H9 (cell line): ENCODE measurements at regions not wholly inside any gene's neighbourhood (a gene's known extent, or its start where the extent isn't known, plus 50 kb on each side); places are given as distances from the start of the nearest gene placed in this dataset.

Experiments used
- DNase-seq: peaks from one replicate; pipeline ENCODE4 v3.0.0-alpha.2; 2017
- H2AFZ ChIP-seq: one replicate; pipeline ENCODE4 v1.6.1; 2013; ENCODE audit warnings: mild to moderate bottlenecking, low read length, control low read depth, moderate library complexity
- H2AK5ac ChIP-seq: 2 replicates; pipeline ENCODE4 v1.6.1; 2013; ENCODE audit warnings: low read length, control low read depth, mixed read lengths; ENCODE audit not compliant: insufficient read length
- H2BK120ac ChIP-seq: one replicate; pipeline ENCODE4 v1.6.1; 2013; ENCODE audit warnings: low read depth, mild to moderate bottlenecking, low read length, control low read depth, inconsistent platforms; ENCODE audit not compliant: poor library complexity, severe bottlenecking
- H2BK12ac ChIP-seq: 2 replicates; pipeline ENCODE4 v1.6.1; 2013; ENCODE audit warnings: low read length, control low read depth, mixed read lengths, low read depth; ENCODE audit not compliant: insufficient read length
- H2BK15ac ChIP-seq: 2 replicates; pipeline ENCODE4 v1.6.1; 2013; ENCODE audit warnings: low read depth, low read length, control low read depth
- H2BK20ac ChIP-seq: one replicate; pipeline ENCODE4 v1.6.1; 2013; ENCODE audit warnings: low read depth, mild to moderate bottlenecking, low read length, control low read depth, inconsistent platforms; ENCODE audit not compliant: poor library complexity, severe bottlenecking
- H2BK5ac ChIP-seq: 2 replicates; pipeline ENCODE4 v1.6.1; 2013; ENCODE audit warnings: low read length, control low read depth, mixed read lengths; ENCODE audit not compliant: insufficient read length
- H3K14ac ChIP-seq: 2 replicates; pipeline ENCODE4 v1.6.1; 2013; ENCODE audit warnings: low read length, control low read depth; ENCODE audit not compliant: insufficient read depth
- H3K18ac ChIP-seq: 2 replicates; pipeline ENCODE4 v1.6.1; 2013; ENCODE audit warnings: low read depth, mild to moderate bottlenecking, mixed read lengths, low read length, control low read depth; ENCODE audit not compliant: insufficient read length
- H3K23ac ChIP-seq: 2 replicates; pipeline ENCODE4 v1.6.1; 2013; ENCODE audit warnings: low read length, control low read depth, mixed read lengths, low read depth; ENCODE audit not compliant: insufficient read length
- H3K23me2 ChIP-seq: 2 replicates; pipeline ENCODE4 v1.6.1; 2013; ENCODE audit warnings: low read depth, mild to moderate bottlenecking, mixed read lengths, low read length, control low read depth; ENCODE audit not compliant: insufficient read length, poor library complexity, severe bottlenecking
- H3K27ac ChIP-seq: 2 replicates; pipeline ENCODE4 v1.5.1; 2013; ENCODE audit warnings: low read length, control low read depth, mixed read lengths, low read depth; ENCODE audit not compliant: insufficient read length
- H3K27me3 ChIP-seq: 2 replicates; pipeline ENCODE4 v1.6.1; 2013; ENCODE audit warnings: low read length, control low read depth, inconsistent platforms; ENCODE audit not compliant: insufficient read depth
- H3K4ac ChIP-seq: 2 replicates; pipeline ENCODE4 v1.6.1; 2013; ENCODE audit warnings: low read depth, mild to moderate bottlenecking, control low read depth, inconsistent platforms, low read length, moderate library complexity
- H3K4me1 ChIP-seq: 2 replicates; pipeline ENCODE4 v1.6.1; 2013; ENCODE audit warnings: low read length, control low read depth, inconsistent platforms; ENCODE audit not compliant: insufficient read depth
- H3K4me2 ChIP-seq: 2 replicates; pipeline ENCODE4 v1.6.1; 2013; ENCODE audit warnings: low read length, control low read depth, mixed read lengths; ENCODE audit not compliant: insufficient read length, insufficient read depth
- H3K56ac ChIP-seq: 2 replicates; pipeline ENCODE4 v1.6.1; 2013; ENCODE audit warnings: low read depth, mild to moderate bottlenecking, mixed read lengths, low read length, control low read depth; ENCODE audit not compliant: insufficient read length
- H3K79me1 ChIP-seq: 2 replicates; pipeline ENCODE4 v1.6.1; 2013; ENCODE audit warnings: low read depth, mild to moderate bottlenecking, moderate library complexity, low read length, control low read depth, inconsistent platforms; ENCODE audit not compliant: insufficient read depth, poor library complexity, severe bottlenecking
- H3K79me2 ChIP-seq: 2 replicates; pipeline ENCODE4 v1.6.1; 2013; ENCODE audit warnings: low read length, control low read depth, inconsistent platforms; ENCODE audit not compliant: insufficient read depth
- H3K9ac ChIP-seq: 2 replicates; pipeline ENCODE4 v1.6.1; 2013; ENCODE audit warnings: low read length, control low read depth, mixed read lengths; ENCODE audit not compliant: insufficient read length; ENCODE audit errors: extremely low read depth
- H3K9me3 ChIP-seq: one replicate; pipeline ENCODE4 v1.6.1; 2013; ENCODE audit warnings: low read depth, low read length, inconsistent platforms; ENCODE audit not compliant: control insufficient read depth
- H3T11ph ChIP-seq: one replicate; pipeline ENCODE4 v1.6.1; 2013; ENCODE audit warnings: mild to moderate bottlenecking, low read length, control low read depth, inconsistent platforms
- H4K20me1 ChIP-seq: one replicate; pipeline ENCODE4 v1.6.1; 2013; ENCODE audit not compliant: control insufficient read depth, insufficient read length, insufficient read depth
- H4K5ac ChIP-seq: 2 replicates; pipeline ENCODE4 v1.6.1; 2013; ENCODE audit warnings: low read depth, mild to moderate bottlenecking, mixed read lengths, low read length, control low read depth; ENCODE audit not compliant: insufficient read length
- H4K8ac ChIP-seq: replicated peaks from 2 replicates; pipeline ENCODE4 v1.6.1; 2013; ENCODE audit warnings: low read length, control low read depth, mixed read lengths, low read depth; ENCODE audit not compliant: insufficient read length
- H4K91ac ChIP-seq: 2 replicates; pipeline ENCODE4 v1.6.1; 2013; ENCODE audit warnings: low read depth, mild to moderate bottlenecking, moderate library complexity, mixed read lengths, low read length, control low read depth; ENCODE audit not compliant: insufficient read length
- H3K27ac Mint-ChIP-seq, 3 experiments: 2 replicates in 2 of 3; 3 replicates in 1 of 3; pipeline ENCODE4 v1.8.0; 2020 to 2021; ENCODE audit warnings: mixed read lengths in 3 of 3, mild to moderate bottlenecking in 1 of 3, moderate library complexity in 1 of 3
- H3K27me3 Mint-ChIP-seq: 2 replicates; pipeline ENCODE4 v1.8.0; 2021; ENCODE audit warnings: low read depth, mild to moderate bottlenecking, moderate library complexity, mixed read lengths
- H3K36me3 Mint-ChIP-seq, 3 experiments: 2 replicates in 2 of 3; 3 replicates in 1 of 3; pipeline ENCODE4 v1.8.0; 2020 to 2021; ENCODE audit warnings: low read depth in 3 of 3, mixed read lengths in 3 of 3; ENCODE audit not compliant: insufficient read depth in 1 of 3
- H3K4me1 Mint-ChIP-seq, 2 experiments: 2 replicates each; pipeline ENCODE4 v1.8.0; 2020; ENCODE audit warnings: mixed read lengths in 2 of 2
- H3K4me3 Mint-ChIP-seq, 2 experiments: 2 replicates in 1 of 2; 3 replicates in 1 of 2; pipeline ENCODE4 v1.8.0; 2020 to 2021; ENCODE audit warnings: mild to moderate bottlenecking in 2 of 2, mixed read lengths in 2 of 2, moderate library complexity in 1 of 2
- H3K9me3 Mint-ChIP-seq, 2 experiments: 2 replicates in 1 of 2; 3 replicates in 1 of 2; pipeline ENCODE4 v1.8.0; 2020; ENCODE audit warnings: mild to moderate bottlenecking in 2 of 2, mixed read lengths in 2 of 2, moderate library complexity in 1 of 2
- WGBS: extraction: QIAGEN DNeasy Blood & Tissue Kit; methylation state at CpG from one replicate; pipeline ENCODE4 v1.1.7; 2013; ENCODE audit warnings: missing lambda C conversion rate, low lambda C conversion rate, mixed read lengths; ENCODE audit not compliant: insufficient read length; ENCODE audit errors: extremely low coverage; 5-methylcytosine and 5-hydroxymethylcytosine counted together
- TF ChIP-seq, protein P1 (sequence below): fragments of 200-600 bp; sonication (generic); conservative IDR thresholded peaks from 3 replicates; pipeline ENCODE4 v1.8.0; 2021; ENCODE audit warnings: antibody characterized with exemption, mild to moderate bottlenecking

DNA sequence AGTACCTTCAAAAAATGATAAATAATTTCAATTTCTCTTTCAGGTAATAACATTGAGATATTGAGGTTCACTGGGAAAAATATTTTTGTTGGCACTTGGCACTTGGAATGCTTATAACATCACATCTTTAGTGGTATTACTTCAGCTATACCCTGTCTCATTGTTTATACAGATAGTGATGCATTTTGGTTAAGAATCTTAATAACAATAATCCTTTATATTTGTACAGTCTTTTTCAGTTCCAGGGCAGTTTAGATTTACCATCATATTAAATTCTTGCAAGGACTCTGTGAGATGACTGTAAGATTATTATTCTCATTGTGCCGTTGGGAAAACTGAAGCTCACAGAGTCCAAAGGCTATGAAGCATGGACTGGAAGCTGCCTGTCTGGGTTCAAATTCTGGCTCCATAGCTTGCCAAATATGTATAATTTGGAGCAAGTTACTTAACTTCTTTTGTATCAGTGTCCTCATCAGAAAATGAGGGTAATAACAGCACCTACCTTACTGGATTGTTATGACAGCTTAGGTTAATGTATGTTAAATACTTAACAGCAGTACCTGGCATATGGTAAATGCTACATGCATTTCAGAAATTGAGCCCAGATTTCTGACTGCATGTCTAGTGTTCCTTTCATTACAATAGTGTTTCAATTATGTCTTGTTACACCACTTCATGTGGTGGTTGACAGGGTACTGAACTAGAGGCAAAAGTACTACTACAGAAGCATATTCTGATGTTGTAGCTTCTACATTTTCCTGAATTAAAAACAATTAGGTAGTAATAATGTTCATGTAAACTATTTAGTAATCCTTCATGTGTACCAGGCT lies 272.2 kb downstream of the PLK2 start:
- no peak overlapping the region for H2AK5ac ChIP-seq
- no peak overlapping the region for H2AFZ ChIP-seq
- H3K9ac ChIP-seq: no peak overlapping the region
- no peak overlapping the region for H4K5ac ChIP-seq
- no peak overlapping the region for H3K23ac ChIP-seq
- no peaks in the 10 kb centered on the region for H3K9me3 Mint-ChIP-seq
- no peak overlapping the region for H4K8ac ChIP-seq
- peaks cover 0 to 4% of the 10 kb centered on the region in 2 experiments; a peak in 1 of 4 replicates for H3K4me1 Mint-ChIP-seq
- no peak overlapping the region for H3K56ac ChIP-seq
- TF ChIP-seq, protein P1, sequence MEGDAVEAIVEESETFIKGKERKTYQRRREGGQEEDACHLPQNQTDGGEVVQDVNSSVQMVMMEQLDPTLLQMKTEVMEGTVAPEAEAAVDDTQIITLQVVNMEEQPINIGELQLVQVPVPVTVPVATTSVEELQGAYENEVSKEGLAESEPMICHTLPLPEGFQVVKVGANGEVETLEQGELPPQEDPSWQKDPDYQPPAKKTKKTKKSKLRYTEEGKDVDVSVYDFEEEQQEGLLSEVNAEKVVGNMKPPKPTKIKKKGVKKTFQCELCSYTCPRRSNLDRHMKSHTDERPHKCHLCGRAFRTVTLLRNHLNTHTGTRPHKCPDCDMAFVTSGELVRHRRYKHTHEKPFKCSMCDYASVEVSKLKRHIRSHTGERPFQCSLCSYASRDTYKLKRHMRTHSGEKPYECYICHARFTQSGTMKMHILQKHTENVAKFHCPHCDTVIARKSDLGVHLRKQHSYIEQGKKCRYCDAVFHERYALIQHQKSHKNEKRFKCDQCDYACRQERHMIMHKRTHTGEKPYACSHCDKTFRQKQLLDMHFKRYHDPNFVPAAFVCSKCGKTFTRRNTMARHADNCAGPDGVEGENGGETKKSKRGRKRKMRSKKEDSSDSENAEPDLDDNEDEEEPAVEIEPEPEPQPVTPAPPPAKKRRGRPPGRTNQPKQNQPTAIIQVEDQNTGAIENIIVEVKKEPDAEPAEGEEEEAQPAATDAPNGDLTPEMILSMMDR: no peak
- H2BK20ac ChIP-seq: no peak overlapping the region
- H3K14ac ChIP-seq: no peak overlapping the region
- no peaks in the 10 kb centered on the region for H3K36me3 Mint-ChIP-seq
- H2BK120ac ChIP-seq: no peak overlapping the region
- no CpG with 5 or more reads among the region's 1 CpG for WGBS
- no peaks in the 10 kb centered on the region for H3K79me1 ChIP-seq
- no peak overlapping the region for H2BK15ac ChIP-seq
- H3K27me3 Mint-ChIP-seq: no peaks in the 10 kb centered on the region
- no peak overlapping the region for H2BK5ac ChIP-seq
- no peak overlapping the region for H3K18ac ChIP-seq
- no peaks in the 10 kb centered on the region for H3K27me3 ChIP-seq
- DNase-seq: no peak
- H3K4ac ChIP-seq: no peak overlapping the region
- no peak overlapping the region for H2BK12ac ChIP-seq
- H3K9me3 ChIP-seq: no peaks in the 10 kb centered on the region
- H3K23me2 ChIP-seq: no peaks in the 10 kb centered on the region
- no peak overlapping the region for H3T11ph ChIP-seq
- no peaks in the 10 kb centered on the region for H3K4me1 ChIP-seq
- H4K91ac ChIP-seq: no peak overlapping the region
- no peak overlapping the region for H3K4me2 ChIP-seq
- no peaks in the 10 kb centered on the region for H4K20me1 ChIP-seq
- H3K4me3 Mint-ChIP-seq: no peak overlapping the region
- no peak overlapping the region for H3K27ac Mint-ChIP-seq
- no peaks in the 10 kb centered on the region for H3K79me2 ChIP-seq
- H3K27ac ChIP-seq: no peak overlapping the region
